ENCODE measurements at regions not wholly inside any gene's neighbourhood (a gene's known extent, or its start where the extent isn't known, plus 50 kb on each side); places are given as distances from the start of the nearest gene placed in this dataset.

DNA sequence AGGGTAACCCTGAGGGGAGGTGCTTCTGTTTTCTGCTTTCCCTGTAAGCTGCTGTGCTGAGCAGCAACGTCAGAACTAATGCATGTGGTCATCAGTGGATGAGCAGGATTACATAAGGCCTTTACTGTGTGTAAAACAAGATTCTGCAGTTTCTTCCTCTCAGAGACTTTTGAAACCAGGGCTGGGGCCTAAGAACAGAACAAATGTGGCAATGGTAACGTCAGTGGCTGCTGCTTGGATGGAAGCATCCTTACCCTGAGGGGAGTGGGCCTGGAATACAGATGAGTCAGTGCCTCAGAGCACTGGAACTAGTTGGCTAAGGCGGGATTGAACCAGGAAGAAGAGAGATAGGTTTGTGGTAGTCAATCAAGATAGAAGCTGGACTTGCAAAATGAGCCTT is 180.2 kb upstream of the KCNH8 start:
- Histone ChIP-seq H3K9ac (ENCODE audit: low read depth in 1 of 2, low read length in 2 of 2) (no peak overlapping the region), H3K27me3 (ENCODE audit: control insufficient read depth in 4 of 4, insufficient read depth in 4 of 4, low read length in 3 of 4) (no peaks in the 10 kb centered on the region), H3K27ac (ENCODE audit: low read depth in 1 of 2, low read length in 2 of 2) (no peak overlapping the region), H3K9me3 (ENCODE audit: control insufficient read depth in 4 of 4, low read length in 3 of 4) (peaks cover 0 to 10% (median 0%) of the 10 kb centered on the region in 4 donors), H3K4me1 (ENCODE audit: control insufficient read depth in 4 of 4, insufficient read depth in 4 of 4, low read length in 3 of 4) (no peaks in the 10 kb centered on the region), H3K36me3 (ENCODE audit: control insufficient read depth in 4 of 4, insufficient read depth in 3 of 4, low read depth in 1 of 4, low read length in 3 of 4) (no peaks in the 10 kb centered on the region), H3K4me3 (ENCODE audit: low read depth in 1 of 3, low read length in 3 of 3) (no peak overlapping the region)
- TF ChIP-seq EGR1 (IDR thresholded peaks at IDR 0.05; ENCODE audit: low read depth in 2 of 2) (no peak), HNF4G (IDR thresholded peaks at IDR 0.05) (no peak), RXRA (IDR thresholded peaks at IDR 0.05) (no peak), GABPA (IDR thresholded peaks at IDR 0.05 in 1 of 2, conservative IDR thresholded peaks at IDR 0.05 in 1 of 2) (no peak)
- TF ChIP-seq, protein P1, sequence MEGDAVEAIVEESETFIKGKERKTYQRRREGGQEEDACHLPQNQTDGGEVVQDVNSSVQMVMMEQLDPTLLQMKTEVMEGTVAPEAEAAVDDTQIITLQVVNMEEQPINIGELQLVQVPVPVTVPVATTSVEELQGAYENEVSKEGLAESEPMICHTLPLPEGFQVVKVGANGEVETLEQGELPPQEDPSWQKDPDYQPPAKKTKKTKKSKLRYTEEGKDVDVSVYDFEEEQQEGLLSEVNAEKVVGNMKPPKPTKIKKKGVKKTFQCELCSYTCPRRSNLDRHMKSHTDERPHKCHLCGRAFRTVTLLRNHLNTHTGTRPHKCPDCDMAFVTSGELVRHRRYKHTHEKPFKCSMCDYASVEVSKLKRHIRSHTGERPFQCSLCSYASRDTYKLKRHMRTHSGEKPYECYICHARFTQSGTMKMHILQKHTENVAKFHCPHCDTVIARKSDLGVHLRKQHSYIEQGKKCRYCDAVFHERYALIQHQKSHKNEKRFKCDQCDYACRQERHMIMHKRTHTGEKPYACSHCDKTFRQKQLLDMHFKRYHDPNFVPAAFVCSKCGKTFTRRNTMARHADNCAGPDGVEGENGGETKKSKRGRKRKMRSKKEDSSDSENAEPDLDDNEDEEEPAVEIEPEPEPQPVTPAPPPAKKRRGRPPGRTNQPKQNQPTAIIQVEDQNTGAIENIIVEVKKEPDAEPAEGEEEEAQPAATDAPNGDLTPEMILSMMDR (IDR thresholded peaks at IDR 0.05; ENCODE audit: low read depth, low read length, missing input control) = no peak
- WGBS = 50% methylated on average over 3 of the region's 3 CpGs
- no peak for DNase-seq (ENCODE audit: low spot score)

DNA sequence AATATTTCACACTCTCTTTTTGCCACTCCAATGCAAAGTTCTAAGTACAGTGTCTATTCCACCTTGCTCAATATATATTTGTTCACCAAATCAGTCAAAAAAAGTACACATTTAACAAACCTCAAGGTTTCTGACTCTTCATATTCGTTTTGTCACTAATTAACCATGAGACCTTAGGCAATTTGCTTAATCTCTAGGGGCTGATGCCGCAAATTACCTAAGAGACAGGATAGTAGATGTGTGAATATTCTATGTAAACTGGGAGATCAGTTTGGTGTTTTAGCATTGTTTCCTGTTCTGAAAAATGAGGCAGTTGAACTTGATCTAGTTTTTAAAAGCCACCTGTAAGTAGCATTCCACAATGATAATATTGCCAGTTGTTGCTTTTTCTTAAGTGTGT is 182.5 kb upstream of the KCNH8 start:
- Histone ChIP-seq H3K36me3 (ENCODE audit: control insufficient read depth in 4 of 4, insufficient read depth in 3 of 4, low read depth in 1 of 4, low read length in 3 of 4) (no peaks in the 10 kb centered on the region), H3K27me3 (ENCODE audit: control insufficient read depth in 4 of 4, insufficient read depth in 4 of 4, low read length in 3 of 4) (no peaks in the 10 kb centered on the region), H3K9me3 (ENCODE audit: control insufficient read depth in 4 of 4, low read length in 3 of 4) (peaks cover 0 to 10% (median 0%) of the 10 kb centered on the region in 4 donors), H3K4me1 (ENCODE audit: control insufficient read depth in 4 of 4, insufficient read depth in 4 of 4, low read length in 3 of 4) (no peaks in the 10 kb centered on the region), H3K27ac (ENCODE audit: low read depth in 1 of 2, low read length in 2 of 2) (no peak overlapping the region), H3K9ac (ENCODE audit: low read depth in 1 of 2, low read length in 2 of 2) (no peak overlapping the region), H3K4me3 (ENCODE audit: low read depth in 1 of 3, low read length in 3 of 3) (no peak overlapping the region)
- TF ChIP-seq SP1 (IDR thresholded peaks at IDR 0.05) = no peak
- no peak for TF ChIP-seq NR2F2 (IDR thresholded peaks at IDR 0.05)
- TF ChIP-seq GABPA (IDR thresholded peaks at IDR 0.05 in 1 of 2, conservative IDR thresholded peaks at IDR 0.05 in 1 of 2) = no peak
- no peak for TF ChIP-seq EGR1 (IDR thresholded peaks at IDR 0.05; ENCODE audit: low read depth in 2 of 2)
- TF ChIP-seq, protein P2, sequence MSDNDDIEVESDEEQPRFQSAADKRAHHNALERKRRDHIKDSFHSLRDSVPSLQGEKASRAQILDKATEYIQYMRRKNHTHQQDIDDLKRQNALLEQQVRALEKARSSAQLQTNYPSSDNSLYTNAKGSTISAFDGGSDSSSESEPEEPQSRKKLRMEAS (IDR thresholded peaks at IDR 0.05) = no peak
- no peak for TF ChIP-seq RAD21 (IDR thresholded peaks at IDR 0.05)
- TF ChIP-seq FOXA2 (IDR thresholded peaks at IDR 0.05) = no peak
- TF ChIP-seq, protein P3, sequence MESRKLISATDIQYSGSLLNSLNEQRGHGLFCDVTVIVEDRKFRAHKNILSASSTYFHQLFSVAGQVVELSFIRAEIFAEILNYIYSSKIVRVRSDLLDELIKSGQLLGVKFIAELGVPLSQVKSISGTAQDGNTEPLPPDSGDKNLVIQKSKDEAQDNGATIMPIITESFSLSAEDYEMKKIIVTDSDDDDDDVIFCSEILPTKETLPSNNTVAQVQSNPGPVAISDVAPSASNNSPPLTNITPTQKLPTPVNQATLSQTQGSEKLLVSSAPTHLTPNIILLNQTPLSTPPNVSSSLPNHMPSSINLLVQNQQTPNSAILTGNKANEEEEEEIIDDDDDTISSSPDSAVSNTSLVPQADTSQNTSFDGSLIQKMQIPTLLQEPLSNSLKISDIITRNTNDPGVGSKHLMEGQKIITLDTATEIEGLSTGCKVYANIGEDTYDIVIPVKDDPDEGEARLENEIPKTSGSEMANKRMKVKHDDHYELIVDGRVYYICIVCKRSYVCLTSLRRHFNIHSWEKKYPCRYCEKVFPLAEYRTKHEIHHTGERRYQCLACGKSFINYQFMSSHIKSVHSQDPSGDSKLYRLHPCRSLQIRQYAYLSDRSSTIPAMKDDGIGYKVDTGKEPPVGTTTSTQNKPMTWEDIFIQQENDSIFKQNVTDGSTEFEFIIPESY (IDR thresholded peaks at IDR 0.05) = no peak
- TF ChIP-seq, protein P1 (IDR thresholded peaks at IDR 0.05; ENCODE audit: low read depth, low read length, missing input control) = no peak
- TF ChIP-seq HNF4G (IDR thresholded peaks at IDR 0.05) = no peak
- no peak for TF ChIP-seq HNF4A (conservative IDR thresholded peaks at IDR 0.05)
- no peak for TF ChIP-seq TAF1 (conservative IDR thresholded peaks at IDR 0.05)
- TF ChIP-seq RXRA (IDR thresholded peaks at IDR 0.05) = no peak
- 48% methylated on average over 2 of the region's 2 CpGs for WGBS
- DNase-seq (ENCODE audit: low spot score) = no peak

Measured in liver (tissue), 8 donors.